H1 (cell line): ENCODE measurements at regions not wholly inside any gene's neighbourhood (a gene's known extent, or its start where the extent isn't known, plus 50 kb on each side); places are given as distances from the start of the nearest gene placed in this dataset.

ENCODE experiments used
- CHD2 ChIP-seq: IDR thresholded peaks from 2 replicates; pipeline ENCODE4 v1.6.1; 2012; ENCODE audit warnings: low read length, improper control_type of control experiment
- CREB1 ChIP-seq: IDR thresholded peaks from 2 replicates; pipeline ENCODE4 v1.6.1; 2012; ENCODE audit warnings: inconsistent platforms
- EP300 ChIP-seq, 2 experiments: IDR thresholded peaks; 1 replicate in 1 of 2; 2 replicates in 1 of 2; pipeline ENCODE4 v1.6.1; 2011 to 2012; ENCODE audit warnings: low read depth in 2 of 2, low read length in 2 of 2, mild to moderate bottlenecking in 2 of 2, borderline replicate concordance in 1 of 2, inconsistent platforms in 1 of 2, moderate library complexity in 1 of 2
- KDM1A ChIP-seq: fragments of 200-600, 300-600 bp; sonication (generic); IDR thresholded peaks from 2 replicates; pipeline ENCODE4 v1.7.1; 2016; ENCODE audit warnings: mild to moderate bottlenecking, low read length, borderline replicate concordance
- RAD21 ChIP-seq, 2 experiments: IDR thresholded peaks in 1 of 2; conservative IDR thresholded peaks in 1 of 2; 2 replicates each; pipeline ENCODE4 v1.6.1; 2011; ENCODE audit warnings: low read depth in 2 of 2, low read length in 2 of 2, improper control_type of control experiment in 1 of 2, inconsistent platforms in 1 of 2, mild to moderate bottlenecking in 1 of 2, moderate library complexity in 1 of 2
- TAF1 ChIP-seq: IDR thresholded peaks from 2 replicates; pipeline ENCODE4 v1.6.1; 2011; ENCODE audit warnings: mild to moderate bottlenecking, low read depth, low read length
- TF ChIP-seq, protein P1 (sequence below), 3 experiments: IDR thresholded peaks; 1 replicate in 2 of 3; 2 replicates in 1 of 3; pipeline versions ENCODE4 v1.5.1 to v1.6.1; 2011; ENCODE audit warnings: low read length in 3 of 3, mild to moderate bottlenecking in 3 of 3, inconsistent platforms in 2 of 3, low read depth in 1 of 3, moderate library complexity in 1 of 3; ENCODE audit not compliant: insufficient read depth in 1 of 3; ENCODE audit errors: control extremely low read depth in 1 of 3
- TF ChIP-seq, protein P2 (sequence below): IDR thresholded peaks from 2 replicates; pipeline ENCODE4 v1.6.1; 2011; ENCODE audit warnings: low read length, improper control_type of control experiment

DNA sequence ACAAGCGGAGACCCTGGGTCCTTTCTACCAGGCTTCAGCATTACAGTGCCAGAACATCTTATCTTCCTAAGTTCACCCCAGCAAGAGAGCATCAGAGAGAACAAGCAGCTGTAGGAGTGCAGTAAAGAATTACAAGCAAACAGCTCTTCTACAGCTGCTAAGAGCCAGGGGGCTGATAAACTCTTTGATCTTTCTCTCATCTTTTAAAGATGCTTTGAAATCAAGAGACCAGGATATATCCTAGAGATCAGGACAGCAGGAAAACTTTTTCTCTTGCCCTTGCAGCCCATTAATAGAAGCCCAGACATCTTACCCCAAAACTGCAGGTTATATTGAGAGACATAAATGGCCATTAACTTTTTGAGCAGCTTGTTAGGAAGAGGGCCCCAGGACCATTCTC lies 198.1 kb downstream of the RSL24D1 start:
- TF ChIP-seq KDM1A (no peak), CHD2 (no peak), RAD21 (IDR thresholded peaks at IDR 0.05 in 1 of 2, conservative IDR thresholded peaks at IDR 0.05 in 1 of 2; ENCODE audit: low read depth in 2 of 2, low read length in 2 of 2) (no peak), TAF1 (no peak), EP300 (IDR thresholded peaks at IDR 0.05; ENCODE audit: borderline replicate concordance in 1 of 2, low read depth in 2 of 2, low read length in 2 of 2) (no peak), CREB1 (no peak)
- TF ChIP-seq, protein P1, sequence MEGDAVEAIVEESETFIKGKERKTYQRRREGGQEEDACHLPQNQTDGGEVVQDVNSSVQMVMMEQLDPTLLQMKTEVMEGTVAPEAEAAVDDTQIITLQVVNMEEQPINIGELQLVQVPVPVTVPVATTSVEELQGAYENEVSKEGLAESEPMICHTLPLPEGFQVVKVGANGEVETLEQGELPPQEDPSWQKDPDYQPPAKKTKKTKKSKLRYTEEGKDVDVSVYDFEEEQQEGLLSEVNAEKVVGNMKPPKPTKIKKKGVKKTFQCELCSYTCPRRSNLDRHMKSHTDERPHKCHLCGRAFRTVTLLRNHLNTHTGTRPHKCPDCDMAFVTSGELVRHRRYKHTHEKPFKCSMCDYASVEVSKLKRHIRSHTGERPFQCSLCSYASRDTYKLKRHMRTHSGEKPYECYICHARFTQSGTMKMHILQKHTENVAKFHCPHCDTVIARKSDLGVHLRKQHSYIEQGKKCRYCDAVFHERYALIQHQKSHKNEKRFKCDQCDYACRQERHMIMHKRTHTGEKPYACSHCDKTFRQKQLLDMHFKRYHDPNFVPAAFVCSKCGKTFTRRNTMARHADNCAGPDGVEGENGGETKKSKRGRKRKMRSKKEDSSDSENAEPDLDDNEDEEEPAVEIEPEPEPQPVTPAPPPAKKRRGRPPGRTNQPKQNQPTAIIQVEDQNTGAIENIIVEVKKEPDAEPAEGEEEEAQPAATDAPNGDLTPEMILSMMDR (IDR thresholded peaks at IDR 0.05; ENCODE audit: control extremely low read depth in 1 of 3, insufficient read depth in 1 of 3, low read depth in 1 of 3, low read length in 3 of 3): no peak
- TF ChIP-seq, protein P2, sequence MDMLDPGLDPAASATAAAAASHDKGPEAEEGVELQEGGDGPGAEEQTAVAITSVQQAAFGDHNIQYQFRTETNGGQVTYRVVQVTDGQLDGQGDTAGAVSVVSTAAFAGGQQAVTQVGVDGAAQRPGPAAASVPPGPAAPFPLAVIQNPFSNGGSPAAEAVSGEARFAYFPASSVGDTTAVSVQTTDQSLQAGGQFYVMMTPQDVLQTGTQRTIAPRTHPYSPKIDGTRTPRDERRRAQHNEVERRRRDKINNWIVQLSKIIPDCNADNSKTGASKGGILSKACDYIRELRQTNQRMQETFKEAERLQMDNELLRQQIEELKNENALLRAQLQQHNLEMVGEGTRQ: no peak
